SU-DHL-6 (cell line): ENCODE measurements at regions not wholly inside any gene's neighbourhood (a gene's known extent, or its start where the extent isn't known, plus 50 kb on each side); places are given as distances from the start of the nearest gene placed in this dataset.

ENCODE experiments used
- H2AFZ ChIP-seq: fragments of 200-600 bp; sonication (generic); 2 replicates; pipeline ENCODE4 v1.6.1; 2014; ENCODE audit warnings: low read depth, mild to moderate bottlenecking, moderate library complexity, mixed read lengths, antibody characterized with exemption, low read length; ENCODE audit not compliant: severe bottlenecking
- H3F3A ChIP-seq: fragments of 200-600 bp; shearing (Covaris generic); 2 replicates; pipeline ENCODE4 v1.6.0; 2016; ENCODE audit warnings: antibody characterized with exemption, mild to moderate bottlenecking; ENCODE audit not compliant: insufficient read depth
- H3K27ac ChIP-seq: fragments of 200-600 bp; sonication (generic); 2 replicates; pipeline ENCODE4 v1.5.1; 2016; ENCODE audit warnings: low read depth, mild to moderate bottlenecking, low read length, moderate library complexity, mixed read lengths
- H3K27me3 ChIP-seq: fragments of 200-600 bp; sonication (generic), shearing (Covaris generic); 2 replicates; pipeline ENCODE4 v1.6.0; 2014; ENCODE audit warnings: mild to moderate bottlenecking, low read length
- H3K36me3 ChIP-seq: fragments of 200-600 bp; sonication (generic); 2 replicates; pipeline ENCODE4 v1.6.1; 2014; ENCODE audit warnings: mild to moderate bottlenecking, low read length, mixed read lengths
- H3K4me2 ChIP-seq: fragments of 300-600, 200-600 bp; shearing (Covaris generic), sonication (generic); 2 replicates; pipeline ENCODE4 v1.6.0; 2014; ENCODE audit warnings: low read length, low read depth, mild to moderate bottlenecking; ENCODE audit not compliant: poor library complexity, severe bottlenecking
- H3K4me3 ChIP-seq: fragments of 200-600 bp; sonication (generic); 2 replicates; pipeline ENCODE4 v1.5.1; 2014; ENCODE audit warnings: antibody characterized with exemption, low read length, mild to moderate bottlenecking, mixed read lengths; ENCODE audit not compliant: insufficient read depth, poor library complexity, severe bottlenecking
- H3K79me2 ChIP-seq: fragments of 200-600 bp; sonication (generic); 2 replicates; pipeline ENCODE4 v1.6.1; 2014; ENCODE audit warnings: mild to moderate bottlenecking, low read length, moderate library complexity; ENCODE audit not compliant: insufficient read depth
- H3K9ac ChIP-seq: fragments of 200-600 bp; sonication (generic); 2 replicates; pipeline ENCODE4 v1.7.0; 2014; ENCODE audit warnings: mild to moderate bottlenecking, low read length
- H3K9me2 ChIP-seq: fragments of 200-600 bp; sonication (generic); replicated peaks from 2 replicates; pipeline ENCODE4 v1.6.1; 2014; ENCODE audit warnings: low read length; ENCODE audit not compliant: insufficient read depth
- H3K9me3 ChIP-seq: fragments of 200-600 bp; sonication (generic); 2 replicates; pipeline ENCODE4 v1.6.1; 2014; ENCODE audit warnings: low read length, mixed read lengths; ENCODE audit not compliant: insufficient read depth
- H4K20me1 ChIP-seq: fragments of 200-600 bp; sonication (generic); 2 replicates; pipeline ENCODE4 v1.6.1; 2014; ENCODE audit warnings: low read depth, mild to moderate bottlenecking, antibody characterized with exemption, low read length, moderate library complexity, mixed read lengths
- CTCF ChIP-seq: fragments of 200-600 bp; sonication (generic); IDR thresholded peaks from one replicate; pipeline ENCODE4 v1.5.1; 2017; ENCODE audit warnings: antibody characterized with exemption, mild to moderate bottlenecking, low read length, moderate library complexity; ENCODE audit not compliant: insufficient read depth, poor library complexity, severe bottlenecking
- EZH2phosphoT487 ChIP-seq: fragments of 200-600 bp; sonication (generic), shearing (Covaris generic); conservative IDR thresholded peaks from 2 replicates; pipeline ENCODE4 v1.6.1; 2018; ENCODE audit warnings: mild to moderate bottlenecking, antibody characterized with exemption, low read length, moderate library complexity, mixed read lengths

- H3K9me3 ChIP-seq = no peaks in the 10 kb centered on the region
- no peak overlapping the region for H3K4me2 ChIP-seq
- H3K4me3 ChIP-seq = no peak overlapping the region
These were observed 78.6 kb downstream of the TPBG start for GRCh38 chr6:82442061-82442719.

GRCh38 chr6:82458147-82458546 lies 94.5 kb downstream of the TPBG start:
- no peaks in the 10 kb centered on the region for H4K20me1 ChIP-seq
- no peak overlapping the region for H3K4me3 ChIP-seq
- H3K27me3 ChIP-seq = no peaks in the 10 kb centered on the region
- no peaks in the 10 kb centered on the region for H3K9me3 ChIP-seq
- H3K36me3 ChIP-seq = no peaks in the 10 kb centered on the region; the same call in 1 of the 2 replicates
- no peak for TF ChIP-seq EZH2phosphoT487
- no peak for TF ChIP-seq CTCF
- H3K79me2 ChIP-seq = no peaks in the 10 kb centered on the region
- no peaks in the 10 kb centered on the region for H3K9me2 ChIP-seq
- no peaks in the 10 kb centered on the region for H3F3A ChIP-seq
- H3K27ac ChIP-seq = no peak overlapping the region
- H3K4me2 ChIP-seq = no peak overlapping the region
- H2AFZ ChIP-seq = no peak overlapping the region
- H3K9ac ChIP-seq = no peak overlapping the region

More at GRCh38 chr6:82442061-82442719, 78.6 kb downstream of the TPBG start:
- Histone ChIP-seq H3K36me3 (no peaks in the 10 kb centered on the region), H3K27ac (no peak overlapping the region), H3K9me2 (no peaks in the 10 kb centered on the region), H3F3A (no peaks in the 10 kb centered on the region), H3K27me3 (no peaks in the 10 kb centered on the region), H3K9ac (no peak overlapping the region), H2AFZ (no peak overlapping the region), H4K20me1 (no peaks in the 10 kb centered on the region), H3K79me2 (no peaks in the 10 kb centered on the region)
- no peak for TF ChIP-seq CTCF
- no peak for TF ChIP-seq EZH2phosphoT487

- TF ChIP-seq CTCF = no peak
- TF ChIP-seq EZH2phosphoT487 = no peak
- Histone ChIP-seq H3K9me2 (no peaks in the 10 kb centered on the region), H3F3A (no peaks in the 10 kb centered on the region), H3K9ac (no peak overlapping the region), H3K36me3 (no peaks in the 10 kb centered on the region; the same call in 1 of the 2 replicates), H4K20me1 (no peaks in the 10 kb centered on the region), H3K4me3 (no peak overlapping the region), H3K27ac (no peak overlapping the region), H3K27me3 (no peaks in the 10 kb centered on the region), H3K9me3 (no peaks in the 10 kb centered on the region), H2AFZ (no peak overlapping the region), H3K4me2 (no peak overlapping the region), H3K79me2 (no peaks in the 10 kb centered on the region)
These were observed 95.1 kb downstream of the TPBG start for GRCh38 chr6:82458705-82459104.
